ENCODE measurements at regions not wholly inside any gene's neighbourhood (a gene's known extent, or its start where the extent isn't known, plus 50 kb on each side); places are given as distances from the start of the nearest gene placed in this dataset.

- no peak for TF ChIP-seq TSHZ2 (CRISPR knock-in tag; IDR thresholded peaks at IDR 0.05)
- no peak for TF ChIP-seq POU6F1 (CRISPR knock-in tag; IDR thresholded peaks at IDR 0.05; ENCODE audit: borderline replicate concordance, low read depth)
- TF ChIP-seq PPARA (CRISPR knock-in tag; IDR thresholded peaks at IDR 0.05; ENCODE audit: borderline replicate concordance), result no peak
- no peak for TF ChIP-seq ZNF565 (CRISPR knock-in tag; conservative IDR thresholded peaks at IDR 0.05; ENCODE audit: low read depth)
- no peak for TF ChIP-seq SNAI2 (CRISPR knock-in tag; IDR thresholded peaks at IDR 0.05)
- TF ChIP-seq ISL1 (CRISPR knock-in tag; IDR thresholded peaks at IDR 0.05), result no peak
- TF ChIP-seq, protein P1, sequence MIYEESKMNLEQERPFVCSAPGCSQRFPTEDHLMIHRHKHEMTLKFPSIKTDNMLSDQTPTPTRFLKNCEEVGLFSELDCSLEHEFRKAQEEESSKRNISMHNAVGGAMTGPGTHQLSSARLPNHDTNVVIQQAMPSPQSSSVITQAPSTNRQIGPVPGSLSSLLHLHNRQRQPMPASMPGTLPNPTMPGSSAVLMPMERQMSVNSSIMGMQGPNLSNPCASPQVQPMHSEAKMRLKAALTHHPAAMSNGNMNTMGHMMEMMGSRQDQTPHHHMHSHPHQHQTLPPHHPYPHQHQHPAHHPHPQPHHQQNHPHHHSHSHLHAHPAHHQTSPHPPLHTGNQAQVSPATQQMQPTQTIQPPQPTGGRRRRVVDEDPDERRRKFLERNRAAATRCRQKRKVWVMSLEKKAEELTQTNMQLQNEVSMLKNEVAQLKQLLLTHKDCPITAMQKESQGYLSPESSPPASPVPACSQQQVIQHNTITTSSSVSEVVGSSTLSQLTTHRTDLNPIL (CRISPR knock-in tag; IDR thresholded peaks at IDR 0.05; ENCODE audit: low read depth), result no peak
- no peak for TF ChIP-seq GLIS3 (CRISPR knock-in tag; IDR thresholded peaks at IDR 0.05)
- no peak for TF ChIP-seq ZNF8 (CRISPR knock-in tag; IDR thresholded peaks at IDR 0.05)
- TF ChIP-seq BACH2 (CRISPR knock-in tag; IDR thresholded peaks at IDR 0.05; ENCODE audit: borderline replicate concordance), result no peak
- no peak for TF ChIP-seq ARNTL (CRISPR knock-in tag; IDR thresholded peaks at IDR 0.05; ENCODE audit: borderline replicate concordance, low read depth)
- TF ChIP-seq TOX (CRISPR knock-in tag; IDR thresholded peaks at IDR 0.05; ENCODE audit: borderline replicate concordance), result no peak
- TF ChIP-seq RARB (CRISPR knock-in tag; IDR thresholded peaks at IDR 0.05), result no peak
- TF ChIP-seq CSDC2 (CRISPR knock-in tag; IDR thresholded peaks at IDR 0.05), result no peak
- TF ChIP-seq TCF4 (CRISPR knock-in tag; IDR thresholded peaks at IDR 0.05; ENCODE audit: borderline replicate concordance), result no peak
- TF ChIP-seq, protein P2, sequence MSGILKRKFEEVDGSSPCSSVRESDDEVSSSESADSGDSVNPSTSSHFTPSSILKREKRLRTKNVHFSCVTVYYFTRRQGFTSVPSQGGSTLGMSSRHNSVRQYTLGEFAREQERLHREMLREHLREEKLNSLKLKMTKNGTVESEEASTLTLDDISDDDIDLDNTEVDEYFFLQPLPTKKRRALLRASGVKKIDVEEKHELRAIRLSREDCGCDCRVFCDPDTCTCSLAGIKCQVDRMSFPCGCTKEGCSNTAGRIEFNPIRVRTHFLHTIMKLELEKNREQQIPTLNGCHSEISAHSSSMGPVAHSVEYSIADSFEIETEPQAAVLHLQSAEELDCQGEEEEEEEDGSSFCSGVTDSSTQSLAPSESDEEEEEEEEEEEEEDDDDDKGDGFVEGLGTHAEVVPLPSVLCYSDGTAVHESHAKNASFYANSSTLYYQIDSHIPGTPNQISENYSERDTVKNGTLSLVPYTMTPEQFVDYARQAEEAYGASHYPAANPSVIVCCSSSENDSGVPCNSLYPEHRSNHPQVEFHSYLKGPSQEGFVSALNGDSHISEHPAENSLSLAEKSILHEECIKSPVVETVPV (CRISPR knock-in tag; IDR thresholded peaks at IDR 0.05), result no peak
- ATAC-seq, result peak; percentile 55
Measured at GRCh38 chr6:105622226-105622625, 219.3 kb upstream of the PREP start.

GRCh38 chr6:105621564-105622175, 218.8 kb upstream of the PREP start:
- peak; percentile 91 for ATAC-seq

More at GRCh38 chr6:105621564-105622175, 218.8 kb upstream of the PREP start:
- TF ChIP-seq ARNTL (CRISPR knock-in tag; IDR thresholded peaks at IDR 0.05; ENCODE audit: borderline replicate concordance, low read depth) (no peak), PPARA (CRISPR knock-in tag; IDR thresholded peaks at IDR 0.05; ENCODE audit: borderline replicate concordance) (no peak), ZFP30 (CRISPR knock-in tag; IDR thresholded peaks at IDR 0.05) (no peak), ZFP3 (CRISPR knock-in tag; IDR thresholded peaks at IDR 0.05) (no peak), TSHZ2 (CRISPR knock-in tag; IDR thresholded peaks at IDR 0.05) (no peak), SNAI2 (CRISPR knock-in tag; IDR thresholded peaks at IDR 0.05) (no peak), RARB (CRISPR knock-in tag; IDR thresholded peaks at IDR 0.05) (no peak), BACH2 (CRISPR knock-in tag; IDR thresholded peaks at IDR 0.05; ENCODE audit: borderline replicate concordance) (no peak), ZNF8 (CRISPR knock-in tag; IDR thresholded peaks at IDR 0.05) (no peak), ZNF70 (CRISPR knock-in tag; IDR thresholded peaks at IDR 0.05) (no peak), ZC3H10 (CRISPR knock-in tag; IDR thresholded peaks at IDR 0.05) (no peak), POU6F1 (CRISPR knock-in tag; IDR thresholded peaks at IDR 0.05; ENCODE audit: borderline replicate concordance, low read depth) (no peak), ZNF565 (CRISPR knock-in tag; conservative IDR thresholded peaks at IDR 0.05; ENCODE audit: low read depth) (no peak), ISL1 (CRISPR knock-in tag; IDR thresholded peaks at IDR 0.05) (no peak), TCF4 (CRISPR knock-in tag; IDR thresholded peaks at IDR 0.05; ENCODE audit: borderline replicate concordance) (no peak)
- TF ChIP-seq, protein P3, sequence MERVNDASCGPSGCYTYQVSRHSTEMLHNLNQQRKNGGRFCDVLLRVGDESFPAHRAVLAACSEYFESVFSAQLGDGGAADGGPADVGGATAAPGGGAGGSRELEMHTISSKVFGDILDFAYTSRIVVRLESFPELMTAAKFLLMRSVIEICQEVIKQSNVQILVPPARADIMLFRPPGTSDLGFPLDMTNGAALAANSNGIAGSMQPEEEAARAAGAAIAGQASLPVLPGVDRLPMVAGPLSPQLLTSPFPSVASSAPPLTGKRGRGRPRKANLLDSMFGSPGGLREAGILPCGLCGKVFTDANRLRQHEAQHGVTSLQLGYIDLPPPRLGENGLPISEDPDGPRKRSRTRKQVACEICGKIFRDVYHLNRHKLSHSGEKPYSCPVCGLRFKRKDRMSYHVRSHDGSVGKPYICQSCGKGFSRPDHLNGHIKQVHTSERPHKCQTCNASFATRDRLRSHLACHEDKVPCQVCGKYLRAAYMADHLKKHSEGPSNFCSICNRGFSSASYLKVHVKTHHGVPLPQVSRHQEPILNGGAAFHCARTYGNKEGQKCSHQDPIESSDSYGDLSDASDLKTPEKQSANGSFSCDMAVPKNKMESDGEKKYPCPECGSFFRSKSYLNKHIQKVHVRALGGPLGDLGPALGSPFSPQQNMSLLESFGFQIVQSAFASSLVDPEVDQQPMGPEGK (CRISPR knock-in tag; IDR thresholded peaks at IDR 0.05; ENCODE audit: borderline replicate concordance), result no peak

Data from SK-N-SH treated with all-trans-retinoic acid at 6 μM for 48 hours (cell line).